ENCODE measurements at regions not wholly inside any gene's neighbourhood (a gene's known extent, or its start where the extent isn't known, plus 50 kb on each side); places are given as distances from the start of the nearest gene placed in this dataset.

- H3K4me1 ChIP-seq (ENCODE audit: insufficient read depth, low read length) = no peaks in the 10 kb centered on the region
- no peak for DNase-seq
- no peaks in the 10 kb centered on the region for H3K36me3 ChIP-seq (ENCODE audit: insufficient read depth, low read length)
- H3K27me3 ChIP-seq (ENCODE audit: insufficient read depth, low read length) = no peaks in the 10 kb centered on the region
- no peaks in the 10 kb centered on the region for H3K9me3 ChIP-seq (ENCODE audit: control insufficient read depth in 1 of 2, low read length in 2 of 2)
- H3K27ac ChIP-seq (ENCODE audit: low read depth, low read length) = no peak overlapping the region
- Mint-ChIP-seq H3K4me1 (no peaks in the 10 kb centered on the region), H3K9me3 (peaks cover 0 to 13% (median 2%) of the 10 kb centered on the region in 8 donors), H3K36me3 (no peaks in the 10 kb centered on the region), H3K4me3 (no peak overlapping the region), H3K27ac (no peak overlapping the region), H3K27me3 (no peaks in the 10 kb centered on the region)
- ChIA-PET POLR2A (ENCODE audit: partially characterized antibody) (no interaction called here), CTCF (ENCODE audit: partially characterized antibody) (no interaction called here)
- no peak overlapping the region for H3K4me3 ChIP-seq (ENCODE audit: low read length in 2 of 2)
- intact Hi-C loops (cut with micrococcal nuclease) = no loop called here
These were observed 242.9 kb downstream of the VGLL3 start for GRCh38 chr3:86748015-86748414.

GRCh38 chr3:86744051-86744450 is 246.9 kb downstream of the VGLL3 start:
- H3K4me1 ChIP-seq (ENCODE audit: insufficient read depth, low read length) = no peaks in the 10 kb centered on the region
- H3K36me3 Mint-ChIP-seq = no peaks in the 10 kb centered on the region
- no peak overlapping the region for H3K27ac Mint-ChIP-seq
- no peaks in the 10 kb centered on the region for H3K4me1 Mint-ChIP-seq
- intact Hi-C loops (cut with micrococcal nuclease) = no loop called here
- no peak overlapping the region for H3K4me3 Mint-ChIP-seq
- CTCF ChIA-PET (ENCODE audit: partially characterized antibody) = no interaction called here
- no peaks in the 10 kb centered on the region for H3K27me3 ChIP-seq (ENCODE audit: insufficient read depth, low read length)
- H3K27ac ChIP-seq (ENCODE audit: low read depth, low read length) = no peak overlapping the region
- peaks cover 0 to 13% (median 3%) of the 10 kb centered on the region in 8 donors for H3K9me3 Mint-ChIP-seq
- no peaks in the 10 kb centered on the region for H3K27me3 Mint-ChIP-seq
- no peak for DNase-seq
- POLR2A ChIA-PET (ENCODE audit: partially characterized antibody) = no interaction called here
- H3K9me3 ChIP-seq (ENCODE audit: control insufficient read depth in 1 of 2, low read length in 2 of 2) = no peaks in the 10 kb centered on the region
- no peaks in the 10 kb centered on the region for H3K36me3 ChIP-seq (ENCODE audit: insufficient read depth, low read length)
- H3K4me3 ChIP-seq (ENCODE audit: low read length in 2 of 2) = no peak overlapping the region

GRCh38 chr3:86743233-86743632 is 247.7 kb downstream of the VGLL3 start:
- H3K36me3 ChIP-seq (ENCODE audit: insufficient read depth, low read length) = no peaks in the 10 kb centered on the region
- Mint-ChIP-seq H3K27me3 (no peaks in the 10 kb centered on the region), H3K36me3 (no peaks in the 10 kb centered on the region), H3K9me3 (peaks cover 0 to 11% (median 3%) of the 10 kb centered on the region in 8 donors), H3K27ac (no peak overlapping the region), H3K4me1 (no peaks in the 10 kb centered on the region), H3K4me3 (no peak overlapping the region)
- ChIA-PET CTCF (ENCODE audit: partially characterized antibody) (no interaction called here), POLR2A (ENCODE audit: partially characterized antibody) (no interaction called here)
- H3K9me3 ChIP-seq (ENCODE audit: control insufficient read depth in 1 of 2, low read length in 2 of 2) = no peaks in the 10 kb centered on the region
- intact Hi-C loops (cut with micrococcal nuclease) = no loop called here
- no peaks in the 10 kb centered on the region for H3K27me3 ChIP-seq (ENCODE audit: insufficient read depth, low read length)
- no peak for DNase-seq
- no peak overlapping the region for H3K4me3 ChIP-seq (ENCODE audit: low read length in 2 of 2)
- no peaks in the 10 kb centered on the region for H3K4me1 ChIP-seq (ENCODE audit: insufficient read depth, low read length)
- H3K27ac ChIP-seq (ENCODE audit: low read depth, low read length) = no peak overlapping the region

GRCh38 chr3:86740751-86741150 is 250.2 kb downstream of the VGLL3 start:
- ChIA-PET POLR2A (ENCODE audit: partially characterized antibody) (no interaction called here), CTCF (ENCODE audit: partially characterized antibody) (no interaction called here)
- intact Hi-C loops (cut with micrococcal nuclease) = no loop called here
- H3K36me3 Mint-ChIP-seq = no peaks in the 10 kb centered on the region
- peaks cover 0 to 4% (median 0%) of the 10 kb centered on the region in 8 donors for H3K9me3 Mint-ChIP-seq
- H3K4me1 Mint-ChIP-seq = no peaks in the 10 kb centered on the region
- no peak overlapping the region for H3K4me3 Mint-ChIP-seq
- Histone ChIP-seq H3K36me3 (ENCODE audit: insufficient read depth, low read length) (no peaks in the 10 kb centered on the region), H3K27me3 (ENCODE audit: insufficient read depth, low read length) (no peaks in the 10 kb centered on the region), H3K27ac (ENCODE audit: low read depth, low read length) (no peak overlapping the region), H3K9me3 (ENCODE audit: control insufficient read depth in 1 of 2, low read length in 2 of 2) (no peaks in the 10 kb centered on the region), H3K4me3 (ENCODE audit: low read length in 2 of 2) (no peak overlapping the region), H3K4me1 (ENCODE audit: insufficient read depth, low read length) (no peaks in the 10 kb centered on the region)
- H3K27ac Mint-ChIP-seq = no peak overlapping the region
- H3K27me3 Mint-ChIP-seq = no peaks in the 10 kb centered on the region
- DNase-seq = no peak

- Histone ChIP-seq H3K36me3 (ENCODE audit: insufficient read depth, low read length) (no peaks in the 10 kb centered on the region), H3K4me1 (ENCODE audit: insufficient read depth, low read length) (no peaks in the 10 kb centered on the region), H3K27me3 (ENCODE audit: insufficient read depth, low read length) (no peaks in the 10 kb centered on the region), H3K9me3 (ENCODE audit: control insufficient read depth in 1 of 2, low read length in 2 of 2) (no peaks in the 10 kb centered on the region), H3K27ac (ENCODE audit: low read depth, low read length) (no peak overlapping the region), H3K4me3 (ENCODE audit: low read length in 2 of 2) (no peak overlapping the region)
- Mint-ChIP-seq H3K27me3 (no peaks in the 10 kb centered on the region), H3K36me3 (no peaks in the 10 kb centered on the region), H3K27ac (no peak overlapping the region), H3K4me1 (no peaks in the 10 kb centered on the region), H3K9me3 (peaks cover 0 to 7% (median 0%) of the 10 kb centered on the region in 8 donors), H3K4me3 (no peak overlapping the region)
- intact Hi-C loops (cut with micrococcal nuclease) = no loop called here
- ChIA-PET CTCF (ENCODE audit: partially characterized antibody) (no interaction called here), POLR2A (ENCODE audit: partially characterized antibody) (no interaction called here)
- DNase-seq = no peak
These were observed 251.7 kb downstream of the VGLL3 start for GRCh38 chr3:86739244-86739643.

- no peaks in the 10 kb centered on the region for H3K36me3 Mint-ChIP-seq
- H3K27me3 Mint-ChIP-seq = no peaks in the 10 kb centered on the region
- DNase-seq = no peak
- H3K4me1 Mint-ChIP-seq = no peaks in the 10 kb centered on the region
- H3K4me3 Mint-ChIP-seq = no peak overlapping the region
- H3K9me3 Mint-ChIP-seq = peaks cover 0 to 7% (median under 1%) of the 10 kb centered on the region in 8 donors
- no peaks in the 10 kb centered on the region for H3K27me3 ChIP-seq (ENCODE audit: insufficient read depth, low read length)
- H3K36me3 ChIP-seq (ENCODE audit: insufficient read depth, low read length) = no peaks in the 10 kb centered on the region
- CTCF ChIA-PET (ENCODE audit: partially characterized antibody) = no interaction called here
- POLR2A ChIA-PET (ENCODE audit: partially characterized antibody) = no interaction called here
- no peak overlapping the region for H3K27ac ChIP-seq (ENCODE audit: low read depth, low read length)
- H3K9me3 ChIP-seq (ENCODE audit: control insufficient read depth in 1 of 2, low read length in 2 of 2) = no peaks in the 10 kb centered on the region
- no peak overlapping the region for H3K4me3 ChIP-seq (ENCODE audit: low read length in 2 of 2)
- no peak overlapping the region for H3K27ac Mint-ChIP-seq
- intact Hi-C loops (cut with micrococcal nuclease) = no loop called here
- H3K4me1 ChIP-seq (ENCODE audit: insufficient read depth, low read length) = no peaks in the 10 kb centered on the region
These were observed 252.3 kb downstream of the VGLL3 start for GRCh38 chr3:86738684-86739083.

GRCh38 chr3:86737517-86737916 is 253.4 kb downstream of the VGLL3 start:
- Histone ChIP-seq H3K36me3 (ENCODE audit: insufficient read depth, low read length) (no peaks in the 10 kb centered on the region), H3K9me3 (ENCODE audit: control insufficient read depth in 1 of 2, low read length in 2 of 2) (no peaks in the 10 kb centered on the region), H3K27me3 (ENCODE audit: insufficient read depth, low read length) (no peaks in the 10 kb centered on the region), H3K4me1 (ENCODE audit: insufficient read depth, low read length) (no peaks in the 10 kb centered on the region), H3K4me3 (ENCODE audit: low read length in 2 of 2) (no peak overlapping the region), H3K27ac (ENCODE audit: low read depth, low read length) (no peak overlapping the region)
- H3K9me3 Mint-ChIP-seq = peaks cover 0 to 5% (median 2%) of the 10 kb centered on the region in 8 donors
- no peaks in the 10 kb centered on the region for H3K27me3 Mint-ChIP-seq
- H3K4me3 Mint-ChIP-seq = no peak overlapping the region
- no peaks in the 10 kb centered on the region for H3K4me1 Mint-ChIP-seq
- no peak overlapping the region for H3K27ac Mint-ChIP-seq
- POLR2A ChIA-PET (ENCODE audit: partially characterized antibody) = no interaction called here
- DNase-seq = no peak
- CTCF ChIA-PET (ENCODE audit: partially characterized antibody) = no interaction called here
- no peaks in the 10 kb centered on the region for H3K36me3 Mint-ChIP-seq
- intact Hi-C loops (cut with micrococcal nuclease) = no loop called here

- no peaks in the 10 kb centered on the region for H3K27me3 ChIP-seq (ENCODE audit: insufficient read depth, low read length)
- H3K4me1 ChIP-seq (ENCODE audit: insufficient read depth, low read length) = no peaks in the 10 kb centered on the region
- H3K36me3 Mint-ChIP-seq = no peaks in the 10 kb centered on the region
- no peaks in the 10 kb centered on the region for H3K27me3 Mint-ChIP-seq
- no peak for DNase-seq
- H3K4me3 Mint-ChIP-seq = no peak overlapping the region
- H3K9me3 Mint-ChIP-seq = peaks cover 0 to 15% (median 7%) of the 10 kb centered on the region in 8 donors
- no peak overlapping the region for H3K4me3 ChIP-seq (ENCODE audit: low read length in 2 of 2)
- ChIA-PET POLR2A (ENCODE audit: partially characterized antibody) (no interaction called here), CTCF (ENCODE audit: partially characterized antibody) (no interaction called here)
- no peak overlapping the region for H3K27ac ChIP-seq (ENCODE audit: low read depth, low read length)
- H3K4me1 Mint-ChIP-seq = no peaks in the 10 kb centered on the region
- intact Hi-C loops (cut with micrococcal nuclease) = no loop called here
- H3K36me3 ChIP-seq (ENCODE audit: insufficient read depth, low read length) = no peaks in the 10 kb centered on the region
- H3K27ac Mint-ChIP-seq = no peak overlapping the region
- H3K9me3 ChIP-seq (ENCODE audit: control insufficient read depth in 1 of 2, low read length in 2 of 2) = no peaks in the 10 kb centered on the region
These were observed 257.7 kb downstream of the VGLL3 start for GRCh38 chr3:86733257-86733656.
